ENCODE measurements at regions not wholly inside any gene's neighbourhood (a gene's known extent, or its start where the extent isn't known, plus 50 kb on each side); places are given as distances from the start of the nearest gene placed in this dataset.

- Histone ChIP-seq H2BK120ac (ENCODE audit: insufficient read depth, low read length, poor library complexity) (no peak overlapping the region), H3K27me3 (ENCODE audit: insufficient read depth, low read length) (no peaks in the 10 kb centered on the region), H2BK5ac (ENCODE audit: low read depth, low read length, poor library complexity) (no peak overlapping the region), H3K14ac (ENCODE audit: low read length) (no peak overlapping the region), H2AK5ac (ENCODE audit: low read length) (no peak overlapping the region), H3K79me1 (ENCODE audit: low read length) (no peaks in the 10 kb centered on the region), H3K9me3 (ENCODE audit: insufficient read depth, low read depth, low read length) (no peaks in the 10 kb centered on the region), H3K4me1 (ENCODE audit: control insufficient read depth in 1 of 2, insufficient read depth in 2 of 2, low read length in 2 of 2) (no peaks in the 10 kb centered on the region), H3K27ac (ENCODE audit: low read depth, low read length) (no peak overlapping the region), H4K91ac (ENCODE audit: low read depth, low read length) (no peak overlapping the region), H3K9ac (ENCODE audit: low read length) (no peak overlapping the region), H3K18ac (ENCODE audit: low read length) (no peak overlapping the region), H2BK12ac (ENCODE audit: low read length) (no peak overlapping the region), H3K4ac (ENCODE audit: low read depth, low read length) (no peak overlapping the region), H4K12ac (ENCODE audit: low read depth, low read length) (no peak overlapping the region), H3K4me2 (ENCODE audit: low read length) (no peak overlapping the region), H2AFZ (ENCODE audit: insufficient read depth, low read length, poor library complexity) (no peak overlapping the region), H3K23ac (ENCODE audit: low read length) (no peak overlapping the region), H3K79me2 (ENCODE audit: control insufficient read depth, insufficient read depth, low read length, poor library complexity) (no peaks in the 10 kb centered on the region), H3K36me3 (ENCODE audit: control insufficient read depth in 1 of 2, insufficient read depth in 2 of 2, low read length in 2 of 2) (no peaks in the 10 kb centered on the region), H4K8ac (ENCODE audit: low read depth, low read length) (no peak overlapping the region), H3K4me3 (ENCODE audit: low read depth, low read length) (no peak overlapping the region)
- no peak for DNase-seq
- WGBS (ENCODE audit: extremely low coverage, insufficient coverage, insufficient read length) = no CpG with 5 or more reads among the region's 3 CpGs
Observed at GRCh38 chr9:7305677-7306076, 493.9 kb downstream of the DMAC1 start.

- no peak overlapping the region for H3K23ac ChIP-seq (ENCODE audit: low read length)
- H2BK12ac ChIP-seq (ENCODE audit: low read length) = no peak overlapping the region
- H3K27ac ChIP-seq (ENCODE audit: low read depth, low read length) = no peak overlapping the region
- H4K8ac ChIP-seq (ENCODE audit: low read depth, low read length) = no peak overlapping the region
- no CpG with 5 or more reads among the region's 5 CpGs for WGBS (ENCODE audit: extremely low coverage, insufficient coverage, insufficient read length)
- no peak overlapping the region for H2BK5ac ChIP-seq (ENCODE audit: low read depth, low read length, poor library complexity)
- no peaks in the 10 kb centered on the region for H3K9me3 ChIP-seq (ENCODE audit: insufficient read depth, low read depth, low read length)
- H3K9ac ChIP-seq (ENCODE audit: low read length) = no peak overlapping the region
- H3K4ac ChIP-seq (ENCODE audit: low read depth, low read length) = no peak overlapping the region
- H3K14ac ChIP-seq (ENCODE audit: low read length) = no peak overlapping the region
- no peaks in the 10 kb centered on the region for H3K4me1 ChIP-seq (ENCODE audit: control insufficient read depth in 1 of 2, insufficient read depth in 2 of 2, low read length in 2 of 2)
- no peaks in the 10 kb centered on the region for H3K36me3 ChIP-seq (ENCODE audit: control insufficient read depth in 1 of 2, insufficient read depth in 2 of 2, low read length in 2 of 2)
- H4K12ac ChIP-seq (ENCODE audit: low read depth, low read length) = no peak overlapping the region
- no peaks in the 10 kb centered on the region for H3K79me2 ChIP-seq (ENCODE audit: control insufficient read depth, insufficient read depth, low read length, poor library complexity)
- no peak overlapping the region for H3K4me2 ChIP-seq (ENCODE audit: low read length)
- H3K18ac ChIP-seq (ENCODE audit: low read length) = no peak overlapping the region
- no peak for DNase-seq
- no peaks in the 10 kb centered on the region for H3K79me1 ChIP-seq (ENCODE audit: low read length)
- no peak overlapping the region for H2AFZ ChIP-seq (ENCODE audit: insufficient read depth, low read length, poor library complexity)
- H2BK120ac ChIP-seq (ENCODE audit: insufficient read depth, low read length, poor library complexity) = no peak overlapping the region
- H3K4me3 ChIP-seq (ENCODE audit: low read depth, low read length) = no peak overlapping the region
- H4K91ac ChIP-seq (ENCODE audit: low read depth, low read length) = no peak overlapping the region
- H2AK5ac ChIP-seq (ENCODE audit: low read length) = no peak overlapping the region
- no peaks in the 10 kb centered on the region for H3K27me3 ChIP-seq (ENCODE audit: insufficient read depth, low read length)
Observed at GRCh38 chr9:7304627-7304995, 495.0 kb downstream of the DMAC1 start.

GRCh38 chr9:7303907-7304626 is 495.5 kb downstream of the DMAC1 start:
- no peaks in the 10 kb centered on the region for H3K9me3 ChIP-seq (ENCODE audit: insufficient read depth, low read depth, low read length)
- no peak overlapping the region for H4K8ac ChIP-seq (ENCODE audit: low read depth, low read length)
- H3K14ac ChIP-seq (ENCODE audit: low read length) = no peak overlapping the region
- no peaks in the 10 kb centered on the region for H3K79me1 ChIP-seq (ENCODE audit: low read length)
- no peak overlapping the region for H3K27ac ChIP-seq (ENCODE audit: low read depth, low read length)
- H4K91ac ChIP-seq (ENCODE audit: low read depth, low read length) = no peak overlapping the region
- no peak overlapping the region for H2AK5ac ChIP-seq (ENCODE audit: low read length)
- H3K4ac ChIP-seq (ENCODE audit: low read depth, low read length) = no peak overlapping the region
- H2BK5ac ChIP-seq (ENCODE audit: low read depth, low read length, poor library complexity) = no peak overlapping the region
- no peak overlapping the region for H4K12ac ChIP-seq (ENCODE audit: low read depth, low read length)
- H2BK120ac ChIP-seq (ENCODE audit: insufficient read depth, low read length, poor library complexity) = no peak overlapping the region
- H3K4me2 ChIP-seq (ENCODE audit: low read length) = no peak overlapping the region
- no peak for DNase-seq
- H3K4me1 ChIP-seq (ENCODE audit: control insufficient read depth in 1 of 2, insufficient read depth in 2 of 2, low read length in 2 of 2) = no peaks in the 10 kb centered on the region
- H2AFZ ChIP-seq (ENCODE audit: insufficient read depth, low read length, poor library complexity) = no peak overlapping the region
- H3K18ac ChIP-seq (ENCODE audit: low read length) = no peak overlapping the region
- H3K9ac ChIP-seq (ENCODE audit: low read length) = no peak overlapping the region
- no peak overlapping the region for H2BK12ac ChIP-seq (ENCODE audit: low read length)
- H3K36me3 ChIP-seq (ENCODE audit: control insufficient read depth in 1 of 2, insufficient read depth in 2 of 2, low read length in 2 of 2) = no peaks in the 10 kb centered on the region
- no peak overlapping the region for H3K23ac ChIP-seq (ENCODE audit: low read length)
- no CpG with 5 or more reads among the region's 10 CpGs for WGBS (ENCODE audit: extremely low coverage, insufficient coverage, insufficient read length)
- H3K79me2 ChIP-seq (ENCODE audit: control insufficient read depth, insufficient read depth, low read length, poor library complexity) = no peaks in the 10 kb centered on the region
- H3K4me3 ChIP-seq (ENCODE audit: low read depth, low read length) = no peak overlapping the region
- no peaks in the 10 kb centered on the region for H3K27me3 ChIP-seq (ENCODE audit: insufficient read depth, low read length)

- no peak overlapping the region for H2AK5ac ChIP-seq (ENCODE audit: low read length)
- DNase-seq = no peak
- WGBS (ENCODE audit: extremely low coverage, insufficient coverage, insufficient read length) = no CpG with 5 or more reads among the region's 3 CpGs
- H4K12ac ChIP-seq (ENCODE audit: low read depth, low read length) = no peak overlapping the region
- H3K14ac ChIP-seq (ENCODE audit: low read length) = no peak overlapping the region
- no peaks in the 10 kb centered on the region for H3K36me3 ChIP-seq (ENCODE audit: control insufficient read depth in 1 of 2, insufficient read depth in 2 of 2, low read length in 2 of 2)
- H3K4me1 ChIP-seq (ENCODE audit: control insufficient read depth in 1 of 2, insufficient read depth in 2 of 2, low read length in 2 of 2) = no peaks in the 10 kb centered on the region
- H2BK120ac ChIP-seq (ENCODE audit: insufficient read depth, low read length, poor library complexity) = no peak overlapping the region
- H2BK12ac ChIP-seq (ENCODE audit: low read length) = no peak overlapping the region
- no peak overlapping the region for H3K23ac ChIP-seq (ENCODE audit: low read length)
- H3K18ac ChIP-seq (ENCODE audit: low read length) = no peak overlapping the region
- no peak overlapping the region for H4K8ac ChIP-seq (ENCODE audit: low read depth, low read length)
- H3K79me2 ChIP-seq (ENCODE audit: control insufficient read depth, insufficient read depth, low read length, poor library complexity) = no peaks in the 10 kb centered on the region
- H2AFZ ChIP-seq (ENCODE audit: insufficient read depth, low read length, poor library complexity) = no peak overlapping the region
- no peak overlapping the region for H3K27ac ChIP-seq (ENCODE audit: low read depth, low read length)
- H3K4ac ChIP-seq (ENCODE audit: low read depth, low read length) = no peak overlapping the region
- H2BK5ac ChIP-seq (ENCODE audit: low read depth, low read length, poor library complexity) = no peak overlapping the region
- no peak overlapping the region for H3K9ac ChIP-seq (ENCODE audit: low read length)
- H3K79me1 ChIP-seq (ENCODE audit: low read length) = no peaks in the 10 kb centered on the region
- H4K91ac ChIP-seq (ENCODE audit: low read depth, low read length) = no peak overlapping the region
- no peak overlapping the region for H3K4me2 ChIP-seq (ENCODE audit: low read length)
- no peaks in the 10 kb centered on the region for H3K9me3 ChIP-seq (ENCODE audit: insufficient read depth, low read depth, low read length)
- H3K27me3 ChIP-seq (ENCODE audit: insufficient read depth, low read length) = no peaks in the 10 kb centered on the region
- H3K4me3 ChIP-seq (ENCODE audit: low read depth, low read length) = no peak overlapping the region
Observed at GRCh38 chr9:7300484-7300883, 499.1 kb downstream of the DMAC1 start.

Data from trophoblast cell (in vitro differentiated cells and primary cell).